Neural cell (in vitro differentiated cells): ENCODE measurements at regions not wholly inside any gene's neighbourhood (a gene's known extent, or its start where the extent isn't known, plus 50 kb on each side); places are given as distances from the start of the nearest gene placed in this dataset.
"Not testable (repeated sequence)": the region's sequence is repeated elsewhere in the genome, so short reads cannot be mapped to it uniquely, and the experiment has no call there.

ENCODE experiments used
- H2AFZ ChIP-seq: fragments of 200-600, 300-800 bp; sonication (generic), shearing (Covaris generic); 2 replicates; pipeline ENCODE4 v1.6.0; 2014; ENCODE audit warnings: low read depth, mild to moderate bottlenecking, antibody characterized with exemption, low read length, moderate library complexity
- H3F3A ChIP-seq: fragments of 200-600 bp; shearing (Covaris generic); 2 replicates; pipeline ENCODE4 v1.6.1; 2016; ENCODE audit warnings: mild to moderate bottlenecking, moderate library complexity, mixed read lengths, antibody characterized with exemption, low read length; ENCODE audit not compliant: insufficient read depth, poor library complexity, severe bottlenecking
- H3K27ac ChIP-seq: fragments of 200-600, 300-800 bp; sonication (generic), shearing (Covaris generic); 2 replicates; pipeline ENCODE4 v1.5.1; 2014; ENCODE audit warnings: mild to moderate bottlenecking, low read length, moderate library complexity
- H3K27me3 ChIP-seq: fragments of 300-800, 200-600 bp; sonication (generic), shearing (Covaris generic); 2 replicates; pipeline ENCODE4 v1.6.0; 2014; ENCODE audit warnings: mild to moderate bottlenecking, low read depth, low read length, moderate library complexity; ENCODE audit not compliant: insufficient read depth
- H3K36me3 ChIP-seq: fragments of 300-800, 200-600 bp; sonication (generic), shearing (Covaris generic); 2 replicates; pipeline ENCODE4 v1.5.1; 2014; ENCODE audit warnings: mild to moderate bottlenecking, antibody characterized with exemption, low read length, moderate library complexity; ENCODE audit not compliant: insufficient read depth
- H3K4me2 ChIP-seq: fragments of 300-800, 200-600 bp; sonication (generic), shearing (Covaris generic); 2 replicates; pipeline ENCODE4 v1.6.0; 2014; ENCODE audit warnings: mild to moderate bottlenecking, low read length
- H3K4me3 ChIP-seq: fragments of 300-800, 200-600 bp; sonication (generic), shearing (Covaris generic); 2 replicates; pipeline ENCODE4 v1.5.1; 2014; ENCODE audit warnings: mild to moderate bottlenecking, low read length, moderate library complexity
- H3K79me2 ChIP-seq: fragments of 200-600 bp; shearing (Covaris generic); replicated peaks from 2 replicates; pipeline ENCODE4 v1.6.0; 2014; ENCODE audit warnings: mild to moderate bottlenecking, low read length, moderate library complexity; ENCODE audit not compliant: insufficient read depth
- H3K9ac ChIP-seq: fragments of 300-800, 200-600 bp; sonication (generic), shearing (Covaris generic); 2 replicates; pipeline ENCODE4 v1.6.1; 2016; ENCODE audit warnings: mild to moderate bottlenecking, low read length, mixed read lengths
- H3K9me2 ChIP-seq: fragments of 200-600 bp; shearing (Covaris generic); 2 replicates; pipeline ENCODE4 v1.6.1; 2016; ENCODE audit warnings: mild to moderate bottlenecking, low read length, mixed read lengths; ENCODE audit not compliant: insufficient read depth
- H3K9me3 ChIP-seq: fragments of 200-600, 300-800 bp; sonication (generic), shearing (Covaris generic); 2 replicates; pipeline ENCODE4 v1.6.1; 2016; ENCODE audit warnings: mild to moderate bottlenecking, mixed run types, low read length, moderate library complexity, mixed read lengths
- H4K20me1 ChIP-seq: fragments of 200-600 bp; shearing (Covaris generic); 2 replicates; pipeline ENCODE4 v1.6.1; 2016; ENCODE audit warnings: mild to moderate bottlenecking, mixed run types; ENCODE audit not compliant: insufficient read depth
- EP300 ChIP-seq: fragments of 450-650 bp; conservative IDR thresholded peaks from 2 replicates; pipeline ENCODE4 v1.6.1; 2014; ENCODE audit warnings: antibody characterized with exemption, mild to moderate bottlenecking, moderate library complexity; ENCODE audit not compliant: poor library complexity, severe bottlenecking
- EZH2 ChIP-seq: fragments of 200-600, 300-800 bp; shearing (Covaris generic), sonication (generic); IDR thresholded peaks from 2 replicates; pipeline ENCODE4 v1.6.1; 2014; ENCODE audit warnings: antibody characterized with exemption, low read length, borderline replicate concordance, mild to moderate bottlenecking; ENCODE audit not compliant: insufficient read depth, poor library complexity, severe bottlenecking
- MXI1 ChIP-seq: fragments of 450-650 bp; conservative IDR thresholded peaks from 2 replicates; pipeline ENCODE4 v1.6.1; 2014; ENCODE audit warnings: antibody characterized with exemption, mild to moderate bottlenecking; ENCODE audit not compliant: poor library complexity, severe bottlenecking
- POLR2AphosphoS5 ChIP-seq: IDR thresholded peaks from 2 replicates; pipeline ENCODE4 v1.6.1; 2012
- RAD21 ChIP-seq: fragments of 450-650 bp; conservative IDR thresholded peaks from 2 replicates; pipeline ENCODE4 v1.6.1; 2014; ENCODE audit warnings: antibody characterized with exemption, mild to moderate bottlenecking, moderate library complexity
- SMC3 ChIP-seq: fragments of 450-650 bp; conservative IDR thresholded peaks from 2 replicates; pipeline ENCODE4 v1.6.1; 2014; ENCODE audit warnings: antibody characterized with exemption, mild to moderate bottlenecking, moderate library complexity; ENCODE audit not compliant: poor library complexity
- TAF1 ChIP-seq: IDR thresholded peaks from 2 replicates; pipeline ENCODE4 v1.6.1; 2012; ENCODE audit warnings: low read depth
- TF ChIP-seq, protein P1 (sequence below): fragments of 450-650 bp; IDR thresholded peaks from 2 replicates; pipeline ENCODE4 v1.5.1; 2014; ENCODE audit warnings: antibody characterized with exemption, mild to moderate bottlenecking, moderate library complexity; ENCODE audit not compliant: poor library complexity, severe bottlenecking
- TF ChIP-seq, protein P2 (sequence below): IDR thresholded peaks from 2 replicates; pipeline ENCODE4 v1.6.1; 2012; ENCODE audit warnings: borderline replicate concordance

DNA sequence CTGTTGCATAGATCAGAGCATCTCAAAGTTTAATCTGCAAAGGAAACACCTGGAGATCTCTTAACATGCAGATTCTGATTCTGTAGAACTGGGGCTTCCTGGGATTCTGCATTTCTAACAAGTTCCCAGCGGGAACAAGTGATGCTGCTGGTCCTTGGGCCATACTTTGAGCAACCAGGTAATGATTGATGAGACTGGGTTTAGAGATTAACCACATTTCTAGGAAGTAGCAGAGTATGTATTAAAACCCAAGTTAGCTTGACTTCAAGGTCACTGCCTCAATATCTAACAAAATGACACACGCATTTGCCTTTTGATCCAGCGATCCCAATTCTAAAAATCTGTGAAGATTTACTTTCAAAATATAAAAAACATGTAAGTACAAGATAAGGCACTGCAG, 83.0 kb upstream of the DTNBP1 start:
- Histone ChIP-seq H3K27ac (no peak overlapping the region), H3K36me3 (no peaks in the 10 kb centered on the region), H3K4me2 (no peak overlapping the region), H2AFZ (no peak overlapping the region), H3K9me3 (no peaks in the 10 kb centered on the region), H3K79me2 (no peaks in the 10 kb centered on the region), H4K20me1 (no peaks in the 10 kb centered on the region), H3K9ac (no peak overlapping the region), H3K4me3 (no peak overlapping the region), H3K27me3 (no peaks in the 10 kb centered on the region), H3K9me2 (no peaks in the 10 kb centered on the region), H3F3A (no peaks in the 10 kb centered on the region)
- TF ChIP-seq, protein P1, sequence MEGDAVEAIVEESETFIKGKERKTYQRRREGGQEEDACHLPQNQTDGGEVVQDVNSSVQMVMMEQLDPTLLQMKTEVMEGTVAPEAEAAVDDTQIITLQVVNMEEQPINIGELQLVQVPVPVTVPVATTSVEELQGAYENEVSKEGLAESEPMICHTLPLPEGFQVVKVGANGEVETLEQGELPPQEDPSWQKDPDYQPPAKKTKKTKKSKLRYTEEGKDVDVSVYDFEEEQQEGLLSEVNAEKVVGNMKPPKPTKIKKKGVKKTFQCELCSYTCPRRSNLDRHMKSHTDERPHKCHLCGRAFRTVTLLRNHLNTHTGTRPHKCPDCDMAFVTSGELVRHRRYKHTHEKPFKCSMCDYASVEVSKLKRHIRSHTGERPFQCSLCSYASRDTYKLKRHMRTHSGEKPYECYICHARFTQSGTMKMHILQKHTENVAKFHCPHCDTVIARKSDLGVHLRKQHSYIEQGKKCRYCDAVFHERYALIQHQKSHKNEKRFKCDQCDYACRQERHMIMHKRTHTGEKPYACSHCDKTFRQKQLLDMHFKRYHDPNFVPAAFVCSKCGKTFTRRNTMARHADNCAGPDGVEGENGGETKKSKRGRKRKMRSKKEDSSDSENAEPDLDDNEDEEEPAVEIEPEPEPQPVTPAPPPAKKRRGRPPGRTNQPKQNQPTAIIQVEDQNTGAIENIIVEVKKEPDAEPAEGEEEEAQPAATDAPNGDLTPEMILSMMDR, result no peak
- TF ChIP-seq POLR2AphosphoS5, result no peak
- TF ChIP-seq MXI1, result no peak
- TF ChIP-seq RAD21, result no peak
- no peak for TF ChIP-seq EP300

DNA sequence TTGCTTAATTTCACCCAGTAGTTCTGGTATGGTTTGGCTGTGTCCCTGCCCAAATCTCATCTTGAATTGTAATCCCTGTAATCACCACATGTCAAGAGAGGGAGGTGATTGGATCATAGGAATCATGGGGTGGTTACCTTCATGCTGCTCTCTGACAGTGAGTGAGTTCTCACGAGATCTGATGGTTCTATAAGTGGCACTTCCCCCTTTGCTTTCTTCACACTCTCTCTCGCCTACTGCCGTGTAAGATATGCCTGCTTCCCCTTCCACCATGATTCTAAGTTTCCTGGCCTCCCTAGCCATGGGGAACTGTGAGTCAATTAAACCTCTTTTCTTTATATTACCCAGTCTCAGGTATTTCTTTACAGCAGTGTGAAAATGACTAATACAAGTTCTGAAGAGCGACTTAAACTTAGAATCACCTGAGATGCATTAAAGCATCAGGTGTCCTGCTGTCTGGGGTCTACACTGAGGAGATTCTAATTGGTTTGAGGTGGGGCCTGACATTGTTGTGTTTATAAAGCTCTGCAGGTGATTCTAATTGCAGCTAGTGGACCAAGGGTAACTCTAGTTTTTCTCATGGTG, 82.1 kb upstream of the DTNBP1 start:
- Histone ChIP-seq H3F3A (no peaks in the 10 kb centered on the region), H3K9ac (no peak overlapping the region), H2AFZ (no peak overlapping the region), H4K20me1 (no peaks in the 10 kb centered on the region), H3K4me2 (no peak overlapping the region), H3K27me3 (no peaks in the 10 kb centered on the region), H3K27ac (no peak overlapping the region), H3K9me2 (no peaks in the 10 kb centered on the region), H3K4me3 (no peak overlapping the region), H3K36me3 (no peaks in the 10 kb centered on the region), H3K9me3 (no peaks in the 10 kb centered on the region), H3K79me2 (no peaks in the 10 kb centered on the region)
- TF ChIP-seq SMC3, result no peak
- no peak for TF ChIP-seq EZH2
- TF ChIP-seq, protein P1, result no peak
- TF ChIP-seq MXI1, result no peak
- no peak for TF ChIP-seq TAF1
- no peak for TF ChIP-seq EP300
- no peak for TF ChIP-seq POLR2AphosphoS5
- TF ChIP-seq, protein P2, sequence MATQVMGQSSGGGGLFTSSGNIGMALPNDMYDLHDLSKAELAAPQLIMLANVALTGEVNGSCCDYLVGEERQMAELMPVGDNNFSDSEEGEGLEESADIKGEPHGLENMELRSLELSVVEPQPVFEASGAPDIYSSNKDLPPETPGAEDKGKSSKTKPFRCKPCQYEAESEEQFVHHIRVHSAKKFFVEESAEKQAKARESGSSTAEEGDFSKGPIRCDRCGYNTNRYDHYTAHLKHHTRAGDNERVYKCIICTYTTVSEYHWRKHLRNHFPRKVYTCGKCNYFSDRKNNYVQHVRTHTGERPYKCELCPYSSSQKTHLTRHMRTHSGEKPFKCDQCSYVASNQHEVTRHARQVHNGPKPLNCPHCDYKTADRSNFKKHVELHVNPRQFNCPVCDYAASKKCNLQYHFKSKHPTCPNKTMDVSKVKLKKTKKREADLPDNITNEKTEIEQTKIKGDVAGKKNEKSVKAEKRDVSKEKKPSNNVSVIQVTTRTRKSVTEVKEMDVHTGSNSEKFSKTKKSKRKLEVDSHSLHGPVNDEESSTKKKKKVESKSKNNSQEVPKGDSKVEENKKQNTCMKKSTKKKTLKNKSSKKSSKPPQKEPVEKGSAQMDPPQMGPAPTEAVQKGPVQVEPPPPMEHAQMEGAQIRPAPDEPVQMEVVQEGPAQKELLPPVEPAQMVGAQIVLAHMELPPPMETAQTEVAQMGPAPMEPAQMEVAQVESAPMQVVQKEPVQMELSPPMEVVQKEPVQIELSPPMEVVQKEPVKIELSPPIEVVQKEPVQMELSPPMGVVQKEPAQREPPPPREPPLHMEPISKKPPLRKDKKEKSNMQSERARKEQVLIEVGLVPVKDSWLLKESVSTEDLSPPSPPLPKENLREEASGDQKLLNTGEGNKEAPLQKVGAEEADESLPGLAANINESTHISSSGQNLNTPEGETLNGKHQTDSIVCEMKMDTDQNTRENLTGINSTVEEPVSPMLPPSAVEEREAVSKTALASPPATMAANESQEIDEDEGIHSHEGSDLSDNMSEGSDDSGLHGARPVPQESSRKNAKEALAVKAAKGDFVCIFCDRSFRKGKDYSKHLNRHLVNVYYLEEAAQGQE, result no peak
- no peak for TF ChIP-seq RAD21

DNA sequence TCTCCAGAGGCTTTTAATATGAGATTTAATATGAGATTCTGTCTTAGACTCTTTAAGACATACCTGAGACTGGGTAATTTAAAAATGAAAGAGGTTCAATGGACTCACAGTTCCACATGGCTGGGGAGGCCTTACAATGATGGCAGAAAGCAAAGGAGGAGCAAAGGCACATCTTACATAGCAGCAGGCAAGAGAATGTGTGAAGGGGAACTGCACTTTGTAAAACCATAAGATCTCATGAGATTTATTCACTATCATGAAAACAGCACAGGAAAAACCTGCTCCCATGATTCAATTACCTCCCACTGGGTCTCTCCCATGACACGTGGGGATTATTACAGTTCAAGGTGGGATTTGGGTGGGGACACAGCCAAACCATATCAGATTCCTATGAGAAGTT, 79.2 kb upstream of the DTNBP1 start:
- not testable (repeated sequence) for H3K27me3 ChIP-seq, H3F3A ChIP-seq, H2AFZ ChIP-seq, H3K9ac ChIP-seq, H3K9me2 ChIP-seq, H4K20me1 ChIP-seq, H3K27ac ChIP-seq, H3K4me3 ChIP-seq, H3K9me3 ChIP-seq, H3K79me2 ChIP-seq, H3K4me2 ChIP-seq, H3K36me3 ChIP-seq
